A549 (cell line): ENCODE measurements at regions not wholly inside any gene's neighbourhood (a gene's known extent, or its start where the extent isn't known, plus 50 kb on each side); places are given as distances from the start of the nearest gene placed in this dataset.

Experiments
- ATAC-seq, 2 experiments: fragments of 200-7000 bp in 1 of 2; fragments of >200 bp in 1 of 2; cut with Nextera tagmentation in 1 of 2; cut with Tn5 transposase in 1 of 2; 3 replicates each; pipeline versions ENCODE4 v1.8.0 to v1.9.1; 2018 to 2020; ENCODE audit warnings: mild to moderate bottlenecking in 1 of 2, moderate library complexity in 1 of 2
- CTCF ChIA-PET: fragments of 300-600 bp; sonication (Branson Sonifier 250); formaldehyde crosslinking; extraction: SDS; loops from one replicate; lab custom pipeline; 2021; ENCODE audit warnings: antibody characterized with exemption, inconsistent platforms; lab: Yijun Ruan, JAX
- POLR2A ChIA-PET: fragments of 350-600 bp; formaldehyde crosslinking; extraction: SDS; loops from one replicate; lab custom pipeline; 2021; ENCODE audit warnings: antibody characterized with exemption, inconsistent platforms; lab: Yijun Ruan, JAX
- DNase-seq, 2 experiments: peaks; one replicate each; pipeline versions ENCODE4 v3.0.0 to v3.0.0-alpha.2; 2011 to 2016; ENCODE audit warnings: low read depth in 1 of 2, low spot score in 1 of 2
- FAIRE-seq: peaks from 2 replicates; lab custom pipeline; 2011; peaks lifted over from hg19 to GRCh38; lab: Jason Lieb, UNC
- H3K27ac ChIP-seq, 2 experiments: fragments of >200 bp; sonication (Bioruptor Twin); formaldehyde crosslinking; 3 replicates each; pipeline ENCODE4 v1.5.1; 2016 to 2017
- H3K4me1 ChIP-seq: fragments of >200 bp; sonication (Bioruptor Twin); formaldehyde crosslinking; 3 replicates; pipeline ENCODE4 v1.6.1; 2016
- H3K4me2 ChIP-seq: fragments of >200 bp; sonication (Bioruptor Twin); formaldehyde crosslinking; 3 replicates; pipeline ENCODE4 v1.6.1; 2016
- H3K4me3 ChIP-seq: fragments of >200 bp; sonication (Bioruptor Twin); formaldehyde crosslinking; 3 replicates; pipeline ENCODE4 v1.5.1; 2016
- H3K9me3 ChIP-seq: fragments of >200 bp; sonication (Bioruptor Twin); formaldehyde crosslinking; 3 replicates; pipeline ENCODE4 v1.6.1; 2016
- BHLHE40 ChIP-seq: IDR thresholded peaks from 2 replicates; pipeline ENCODE4 v1.6.1; 2012; ENCODE audit warnings: low read depth, low read length, inconsistent platforms
- CBX2 ChIP-seq: fragments of 200-600 bp; sonication (generic); IDR thresholded peaks from 2 replicates; pipeline ENCODE4 v1.6.1; 2016; ENCODE audit warnings: low read depth, mild to moderate bottlenecking, borderline replicate concordance
- CBX8 ChIP-seq: fragments of 200-600 bp; sonication (generic); IDR thresholded peaks from 2 replicates; pipeline ENCODE4 v1.6.1; 2016
- CHD2 ChIP-seq: fragments of 150-350 bp; IDR thresholded peaks from 2 replicates; pipeline ENCODE4 v1.6.1; 2014; ENCODE audit warnings: low read length; ENCODE audit not compliant: partially characterized antibody
- CTCF ChIP-seq: fragments of >200 bp; sonication (Bioruptor Twin); formaldehyde crosslinking; IDR thresholded peaks from 3 replicates; pipeline ENCODE4 v1.5.1; 2016
- ELK1 ChIP-seq: fragments of 150-350 bp; IDR thresholded peaks from 2 replicates; pipeline ENCODE4 v1.6.1; 2014; ENCODE audit warnings: low read depth, mild to moderate bottlenecking, low read length
- FOSL2 ChIP-seq, 2 experiments: fragments of 450-650 bp in 1 of 2; fragments of >200 bp in 1 of 2; sonication (Bioruptor Twin) in 1 of 2; formaldehyde crosslinking; IDR thresholded peaks; 2 replicates each; pipeline versions ENCODE4 v1.5.0 to v1.6.1; 2016 to 2020; ENCODE audit warnings: mild to moderate bottlenecking in 1 of 2, moderate library complexity in 1 of 2
- FOXS1 ChIP-seq: fragments of 250-450 bp; sonication (Bioruptor Pico); IDR thresholded peaks from 2 replicates; pipeline ENCODE4 v1.5.0; 2020; ENCODE audit warnings: mild to moderate bottlenecking, moderate library complexity
- HEYL ChIP-seq: fragments of 250-450 bp; sonication (Bioruptor Pico); IDR thresholded peaks from 2 replicates; pipeline ENCODE4 v1.8.0; 2021; ENCODE audit warnings: mild to moderate bottlenecking, moderate library complexity
- JUN ChIP-seq, 2 experiments: fragments of >200 bp; sonication (Bioruptor Twin); formaldehyde crosslinking; IDR thresholded peaks; 2 replicates in 1 of 2; 3 replicates in 1 of 2; pipeline ENCODE4 v1.6.1; 2016 to 2017
- MAX ChIP-seq: IDR thresholded peaks from 2 replicates; pipeline ENCODE4 v1.6.1; 2012
- MYC ChIP-seq: IDR thresholded peaks from 2 replicates; pipeline ENCODE4 v1.6.1; 2012; ENCODE audit warnings: mild to moderate bottlenecking, inconsistent platforms, low read length, improper control_type of control experiment, borderline replicate concordance
- NPAS2 ChIP-seq: fragments of 250-450 bp; sonication (Bioruptor Pico); IDR thresholded peaks from 2 replicates; pipeline ENCODE4 v1.8.0; 2022; ENCODE audit warnings: mild to moderate bottlenecking, moderate library complexity, borderline replicate concordance
- RAD21 ChIP-seq, 2 experiments: fragments of >200 bp in 1 of 2; sonication (Bioruptor Twin) in 1 of 2; formaldehyde crosslinking in 1 of 2; IDR thresholded peaks in 1 of 2; conservative IDR thresholded peaks in 1 of 2; 2 replicates in 1 of 2; 3 replicates in 1 of 2; pipeline ENCODE4 v1.6.1; 2012 to 2018; ENCODE audit warnings: inconsistent platforms in 1 of 2
- RNF2 ChIP-seq: fragments of 200-600 bp; sonication (generic); IDR thresholded peaks from 2 replicates; pipeline ENCODE4 v1.6.1; 2016; ENCODE audit warnings: low read depth, mild to moderate bottlenecking, antibody characterized with exemption, moderate library complexity, borderline replicate concordance
- SMC3 ChIP-seq: fragments of >200 bp; sonication (Bioruptor Twin); formaldehyde crosslinking; IDR thresholded peaks from 3 replicates; pipeline ENCODE4 v1.6.1; 2018; ENCODE audit warnings: inconsistent platforms
- TFCP2L1 ChIP-seq: fragments of 250-450 bp; sonication (Bioruptor Pico); IDR thresholded peaks from 2 replicates; pipeline ENCODE4 v1.5.0; 2021; ENCODE audit warnings: mild to moderate bottlenecking
- ZFP36 ChIP-seq: fragments of 450-650 bp; IDR thresholded peaks from 2 replicates; pipeline ENCODE4 v1.6.1; 2014; ENCODE audit warnings: borderline replicate concordance; ENCODE audit not compliant: partially characterized antibody
- WGBS: methylation state at CpG from one replicate; pipeline ENCODE4 v1.1.6; 2017; ENCODE audit errors: missing lambda C conversion rate; 5-methylcytosine and 5-hydroxymethylcytosine counted together
- TF ChIP-seq, protein P1 (sequence below): fragments of 250-450 bp; sonication (Bioruptor Pico); IDR thresholded peaks from 2 replicates; pipeline ENCODE4 v1.5.0; 2021; ENCODE audit warnings: mild to moderate bottlenecking, moderate library complexity, borderline replicate concordance
- TF ChIP-seq, protein P2 (sequence below): fragments of 250-450 bp; sonication (Bioruptor Pico); IDR thresholded peaks from 2 replicates; pipeline ENCODE4 v1.5.0; 2020; ENCODE audit warnings: low read depth, mild to moderate bottlenecking, moderate library complexity
- TF ChIP-seq, protein P3 (sequence below): fragments of 450-650 bp; IDR thresholded peaks from 2 replicates; pipeline ENCODE4 v1.6.1; 2014; ENCODE audit warnings: antibody characterized with exemption

- FAIRE-seq (no peak), ATAC-seq (no peak), DNase-seq (no peak)
- H3K4me3 ChIP-seq: no peak overlapping the region
- no peak overlapping the region for H3K27ac ChIP-seq
- CTCF ChIA-PET: no interaction called here
- H3K4me2 ChIP-seq: no peak overlapping the region
- H3K9me3 ChIP-seq: no peaks in the 10 kb centered on the region
- WGBS: 50% methylated on average over 2 of the region's 2 CpGs
- POLR2A ChIA-PET: no interaction called here
- no peak for TF ChIP-seq CTCF
- TF ChIP-seq, protein P1, sequence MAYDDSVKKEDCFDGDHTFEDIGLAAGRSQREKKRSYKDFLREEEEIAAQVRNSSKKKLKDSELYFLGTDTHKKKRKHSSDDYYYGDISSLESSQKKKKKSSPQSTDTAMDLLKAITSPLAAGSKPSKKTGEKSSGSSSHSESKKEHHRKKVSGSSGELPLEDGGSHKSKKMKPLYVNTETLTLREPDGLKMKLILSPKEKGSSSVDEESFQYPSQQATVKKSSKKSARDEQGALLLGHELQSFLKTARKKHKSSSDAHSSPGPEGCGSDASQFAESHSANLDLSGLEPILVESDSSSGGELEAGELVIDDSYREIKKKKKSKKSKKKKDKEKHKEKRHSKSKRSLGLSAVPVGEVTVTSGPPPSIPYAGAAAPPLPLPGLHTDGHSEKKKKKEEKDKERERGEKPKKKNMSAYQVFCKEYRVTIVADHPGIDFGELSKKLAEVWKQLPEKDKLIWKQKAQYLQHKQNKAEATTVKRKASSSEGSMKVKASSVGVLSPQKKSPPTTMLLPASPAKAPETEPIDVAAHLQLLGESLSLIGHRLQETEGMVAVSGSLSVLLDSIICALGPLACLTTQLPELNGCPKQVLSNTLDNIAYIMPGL (CRISPR knock-in tag): no peak
- TF ChIP-seq TFCP2L1: no peak
- no peak for TF ChIP-seq HEYL (CRISPR knock-in tag)
- no peak for TF ChIP-seq MYC
- TF ChIP-seq CBX8: no peak
- no peak for TF ChIP-seq FOXS1 (CRISPR knock-in tag)
- TF ChIP-seq ELK1: no peak
- no peak for TF ChIP-seq CBX2
- no peak for TF ChIP-seq RNF2
- TF ChIP-seq, all 56 proteins: peak for 0
- H3K4me1 ChIP-seq: no peaks in the 10 kb centered on the region
Observed at GRCh38 chrX:35696760-35697234, 101.3 kb upstream of the MAGEB16 start.

- ChIA-PET CTCF (no interaction called here), POLR2A (no interaction called here)
- no peak for DNase-seq
- Histone ChIP-seq H3K4me3 (no peak overlapping the region), H3K4me1 (no peaks in the 10 kb centered on the region), H3K4me2 (no peak overlapping the region), H3K9me3 (no peaks in the 10 kb centered on the region), H3K27ac (no peak overlapping the region)
- FAIRE-seq: peak; percentile 68
- WGBS: 22% methylated on average over 2 of the region's 2 CpGs
- no peak for ATAC-seq
- TF ChIP-seq NPAS2 (CRISPR knock-in tag): no peak
- TF ChIP-seq, protein P2, sequence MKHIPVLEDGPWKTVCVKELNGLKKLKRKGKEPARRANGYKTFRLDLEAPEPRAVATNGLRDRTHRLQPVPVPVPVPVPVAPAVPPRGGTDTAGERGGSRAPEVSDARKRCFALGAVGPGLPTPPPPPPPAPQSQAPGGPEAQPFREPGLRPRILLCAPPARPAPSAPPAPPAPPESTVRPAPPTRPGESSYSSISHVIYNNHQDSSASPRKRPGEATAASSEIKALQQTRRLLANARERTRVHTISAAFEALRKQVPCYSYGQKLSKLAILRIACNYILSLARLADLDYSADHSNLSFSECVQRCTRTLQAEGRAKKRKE: no peak
- TF ChIP-seq MAX: no peak
- TF ChIP-seq CHD2: no peak
- no peak for TF ChIP-seq RNF2
- TF ChIP-seq BHLHE40: no peak
- TF ChIP-seq FOSL2 (IDR thresholded peaks at IDR 0.05): no peak
- no peak for TF ChIP-seq FOSL2 (CRISPR knock-in tag; IDR thresholded peaks at IDR 0.05)
- TF ChIP-seq, protein P3, sequence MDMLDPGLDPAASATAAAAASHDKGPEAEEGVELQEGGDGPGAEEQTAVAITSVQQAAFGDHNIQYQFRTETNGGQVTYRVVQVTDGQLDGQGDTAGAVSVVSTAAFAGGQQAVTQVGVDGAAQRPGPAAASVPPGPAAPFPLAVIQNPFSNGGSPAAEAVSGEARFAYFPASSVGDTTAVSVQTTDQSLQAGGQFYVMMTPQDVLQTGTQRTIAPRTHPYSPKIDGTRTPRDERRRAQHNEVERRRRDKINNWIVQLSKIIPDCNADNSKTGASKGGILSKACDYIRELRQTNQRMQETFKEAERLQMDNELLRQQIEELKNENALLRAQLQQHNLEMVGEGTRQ: no peak
- TF ChIP-seq ELK1: no peak
- no peak for TF ChIP-seq ZFP36
- no peak for TF ChIP-seq FOXS1 (CRISPR knock-in tag)
- no peak for TF ChIP-seq SMC3
- no peak for TF ChIP-seq JUN (IDR thresholded peaks at IDR 0.05)
- TF ChIP-seq RAD21 (conservative IDR thresholded peaks at IDR 0.05 in 1 of 2, IDR thresholded peaks at IDR 0.05 in 1 of 2): no peak
- TF ChIP-seq, all 56 proteins: peak for 0
Observed at GRCh38 chrX:35699642-35700041, 98.5 kb upstream of the MAGEB16 start.
